Transverse colon (tissue), 4 donors: ENCODE measurements at regions not wholly inside any gene's neighbourhood (a gene's known extent, or its start where the extent isn't known, plus 50 kb on each side); places are given as distances from the start of the nearest gene placed in this dataset.

Experiments used
- EP300 ChIP-seq: sonication (generic); formaldehyde crosslinking; IDR thresholded peaks from one replicate; pipeline ENCODE4 v1.6.1; 2017; ENCODE audit warnings: antibody characterized with exemption, low read depth
- POLR2AphosphoS5 ChIP-seq, 3 donors: sonication (generic); formaldehyde crosslinking; IDR thresholded peaks; one replicate each; pipeline ENCODE4 v1.6.1; 2016; ENCODE audit warnings: antibody characterized with exemption in 3 of 3
- TF ChIP-seq, protein P1 (sequence below), 5 experiments: fragments of 200-600 bp in 3 of 5; fragments of 450-650 bp in 2 of 5; sonication (generic) in 3 of 5; IDR thresholded peaks; 1 replicate in 2 of 5; 2 replicates in 3 of 5; pipeline ENCODE4 v1.5.1; 2016 to 2017; ENCODE audit warnings: antibody characterized with exemption in 5 of 5, inconsistent platforms in 3 of 5, mild to moderate bottlenecking in 2 of 5, moderate library complexity in 1 of 5

GRCh38 chr10:32197423-32197822 lies 141.2 kb upstream of the KIF5B start:
- TF ChIP-seq, protein P1, sequence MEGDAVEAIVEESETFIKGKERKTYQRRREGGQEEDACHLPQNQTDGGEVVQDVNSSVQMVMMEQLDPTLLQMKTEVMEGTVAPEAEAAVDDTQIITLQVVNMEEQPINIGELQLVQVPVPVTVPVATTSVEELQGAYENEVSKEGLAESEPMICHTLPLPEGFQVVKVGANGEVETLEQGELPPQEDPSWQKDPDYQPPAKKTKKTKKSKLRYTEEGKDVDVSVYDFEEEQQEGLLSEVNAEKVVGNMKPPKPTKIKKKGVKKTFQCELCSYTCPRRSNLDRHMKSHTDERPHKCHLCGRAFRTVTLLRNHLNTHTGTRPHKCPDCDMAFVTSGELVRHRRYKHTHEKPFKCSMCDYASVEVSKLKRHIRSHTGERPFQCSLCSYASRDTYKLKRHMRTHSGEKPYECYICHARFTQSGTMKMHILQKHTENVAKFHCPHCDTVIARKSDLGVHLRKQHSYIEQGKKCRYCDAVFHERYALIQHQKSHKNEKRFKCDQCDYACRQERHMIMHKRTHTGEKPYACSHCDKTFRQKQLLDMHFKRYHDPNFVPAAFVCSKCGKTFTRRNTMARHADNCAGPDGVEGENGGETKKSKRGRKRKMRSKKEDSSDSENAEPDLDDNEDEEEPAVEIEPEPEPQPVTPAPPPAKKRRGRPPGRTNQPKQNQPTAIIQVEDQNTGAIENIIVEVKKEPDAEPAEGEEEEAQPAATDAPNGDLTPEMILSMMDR (IDR thresholded peaks at IDR 0.05) = no peak
- TF ChIP-seq POLR2AphosphoS5 (IDR thresholded peaks at IDR 0.05) = no peak
- TF ChIP-seq EP300 = no peak
